ENCODE measurements at regions not wholly inside any gene's neighbourhood (a gene's known extent, or its start where the extent isn't known, plus 50 kb on each side); places are given as distances from the start of the nearest gene placed in this dataset.
"Not testable (repeated sequence)": the region's sequence is repeated elsewhere in the genome, so short reads cannot be mapped to it uniquely, and the experiment has no call there.

DNA sequence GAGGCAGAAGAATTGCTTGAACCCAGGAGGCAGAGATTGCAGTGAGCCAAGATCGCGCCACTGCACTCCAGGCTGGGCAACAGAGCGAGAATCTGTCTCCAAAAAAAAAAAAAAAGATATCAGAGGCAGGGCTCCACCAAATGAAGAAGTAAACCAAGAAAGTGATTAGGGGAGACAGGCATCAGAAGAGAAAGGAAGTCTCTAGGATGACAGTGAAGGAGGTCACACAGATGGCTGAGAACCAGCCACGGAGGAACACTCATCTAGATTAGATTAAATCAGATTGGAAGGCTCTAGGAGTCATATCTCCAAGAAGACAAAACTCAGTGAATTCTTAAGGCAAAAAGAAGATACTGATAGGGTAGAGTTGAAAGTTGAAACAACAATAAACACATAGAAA lies 102.2 kb upstream of the CCDC28A start:
- Histone ChIP-seq H3K9me3 (no peaks in the 10 kb centered on the region), H3K4me1 (no peaks in the 10 kb centered on the region), H3K4me3 (no peak overlapping the region), H3K27me3 (no peaks in the 10 kb centered on the region), H3K36me3 (no peaks in the 10 kb centered on the region), H3K27ac (no peak overlapping the region), H3K4me2 (no peak overlapping the region), H3K9ac (no peak overlapping the region), H4K20me1 (no peaks in the 10 kb centered on the region)
- TF ChIP-seq Cebpa-rat (IDR thresholded peaks at IDR 0.05) = no peak

- Histone ChIP-seq H3K27me3 (no peaks in the 10 kb centered on the region), H4K20me1 (no peaks in the 10 kb centered on the region), H3K9ac (no peak overlapping the region), H3K4me2 (no peak overlapping the region), H3K4me1 (no peaks in the 10 kb centered on the region), H3K9me3 (no peaks in the 10 kb centered on the region), H3K27ac (no peak overlapping the region), H3K36me3 (no peaks in the 10 kb centered on the region), H3K4me3 (no peak overlapping the region)
- no peak for TF ChIP-seq Cebpa-rat (IDR thresholded peaks at IDR 0.05)
Observed at GRCh38 chr6:138673346-138674014, 100.1 kb upstream of the CCDC28A start.

DNA sequence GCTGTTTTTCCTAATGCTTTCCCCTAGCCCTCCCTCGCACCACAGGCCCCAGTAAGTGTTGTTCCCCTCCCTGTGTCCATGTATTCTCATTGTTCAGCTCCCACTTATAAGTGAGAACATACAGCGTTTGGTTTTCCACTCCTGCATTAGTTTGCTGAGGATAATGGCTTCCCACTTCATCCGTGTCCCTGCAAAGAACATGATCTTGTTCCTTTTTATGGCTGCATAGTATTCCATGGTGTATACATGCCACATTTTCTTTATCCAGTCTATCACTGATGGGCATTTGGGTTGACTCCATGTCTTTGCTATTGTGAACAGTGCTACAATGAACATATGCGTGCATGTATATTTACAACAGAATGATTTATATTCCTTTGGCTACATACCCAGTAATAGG lies 99.1 kb upstream of the CCDC28A start:
- H3K4me2 ChIP-seq = not testable (repeated sequence)

DNA sequence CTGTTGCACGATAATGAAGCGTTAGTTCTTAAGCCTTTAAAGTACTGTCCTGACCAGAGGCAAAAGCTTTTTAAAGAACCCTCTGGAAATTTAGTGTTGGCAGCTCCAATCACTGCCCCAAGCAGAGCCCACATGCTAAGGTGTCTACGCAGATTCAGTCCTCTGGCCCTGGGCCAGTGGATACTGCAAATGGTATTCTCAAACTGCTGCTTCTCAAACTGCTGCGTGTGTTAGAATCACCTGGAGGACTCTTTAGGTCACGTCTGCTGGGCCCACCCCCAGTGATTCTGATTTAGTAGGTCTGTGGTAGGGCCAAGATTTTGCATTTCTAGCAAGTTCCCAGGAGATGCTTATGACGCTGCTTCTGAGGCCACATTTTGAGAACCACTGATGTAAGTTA lies 96.0 kb upstream of the CCDC28A start:
- Histone ChIP-seq H4K20me1 (no peaks in the 10 kb centered on the region), H3K9ac (no peak overlapping the region), H3K4me3 (no peak overlapping the region), H3K4me2 (no peak overlapping the region), H3K36me3 (no peaks in the 10 kb centered on the region), H3K27ac (no peak overlapping the region), H3K27me3 (no peaks in the 10 kb centered on the region), H3K9me3 (no peaks in the 10 kb centered on the region), H3K4me1 (no peaks in the 10 kb centered on the region)
- no peak for TF ChIP-seq Cebpa-rat (IDR thresholded peaks at IDR 0.05)

More for the DNA sequence above, 99.1 kb upstream of the CCDC28A start:
- H3K4me1 ChIP-seq, H3K27ac ChIP-seq, H3K9me3 ChIP-seq, H3K36me3 ChIP-seq, H3K9ac ChIP-seq, H4K20me1 ChIP-seq, H3K27me3 ChIP-seq, H3K4me3 ChIP-seq: not testable (repeated sequence)

- Histone ChIP-seq H3K36me3 (no peaks in the 10 kb centered on the region), H3K4me2 (no peak overlapping the region), H4K20me1 (no peaks in the 10 kb centered on the region), H3K27me3 (no peaks in the 10 kb centered on the region), H3K27ac (no peak overlapping the region), H3K4me1 (no peaks in the 10 kb centered on the region), H3K4me3 (no peak overlapping the region), H3K9ac (no peak overlapping the region), H3K9me3 (no peaks in the 10 kb centered on the region)
- no peak for TF ChIP-seq Cebpa-rat (IDR thresholded peaks at IDR 0.05)
Observed at GRCh38 chr6:138678168-138678567, 95.4 kb upstream of the CCDC28A start.

GRCh38 chr6:138680085-138680484 lies 93.5 kb upstream of the CCDC28A start:
- no peaks in the 10 kb centered on the region for H3K9me3 ChIP-seq
- no peaks in the 10 kb centered on the region for H4K20me1 ChIP-seq
- no peak overlapping the region for H3K27ac ChIP-seq
- H3K9ac ChIP-seq = no peak overlapping the region
- no peak overlapping the region for H3K4me3 ChIP-seq
- H3K27me3 ChIP-seq = no peaks in the 10 kb centered on the region
- TF ChIP-seq Cebpa-rat (IDR thresholded peaks at IDR 0.05) = no peak
- H3K4me2 ChIP-seq = no peak overlapping the region
- H3K36me3 ChIP-seq = no peaks in the 10 kb centered on the region
- no peaks in the 10 kb centered on the region for H3K4me1 ChIP-seq

- H4K20me1 ChIP-seq = no peaks in the 10 kb centered on the region
- no peak overlapping the region for H3K4me3 ChIP-seq
- no peaks in the 10 kb centered on the region for H3K9me3 ChIP-seq
- no peak overlapping the region for H3K27ac ChIP-seq
- no peaks in the 10 kb centered on the region for H3K27me3 ChIP-seq
- no peak overlapping the region for H3K4me2 ChIP-seq
- H3K36me3 ChIP-seq = no peaks in the 10 kb centered on the region
- H3K4me1 ChIP-seq = no peaks in the 10 kb centered on the region
- TF ChIP-seq Cebpa-rat (IDR thresholded peaks at IDR 0.05) = no peak
- H3K9ac ChIP-seq = no peak overlapping the region
Observed at GRCh38 chr6:138681627-138682026, 91.9 kb upstream of the CCDC28A start.

GRCh38 chr6:138682704-138683527 lies 90.7 kb upstream of the CCDC28A start:
- H3K4me1 ChIP-seq = no peaks in the 10 kb centered on the region
- H3K9me3 ChIP-seq = no peaks in the 10 kb centered on the region
- H3K27ac ChIP-seq = no peak overlapping the region
- no peaks in the 10 kb centered on the region for H4K20me1 ChIP-seq
- no peak overlapping the region for H3K9ac ChIP-seq
- no peaks in the 10 kb centered on the region for H3K27me3 ChIP-seq
- no peak overlapping the region for H3K4me3 ChIP-seq
- no peak overlapping the region for H3K4me2 ChIP-seq
- no peaks in the 10 kb centered on the region for H3K36me3 ChIP-seq
- no peak for TF ChIP-seq Cebpa-rat (IDR thresholded peaks at IDR 0.05)

- TF ChIP-seq Cebpa-rat (IDR thresholded peaks at IDR 0.05) = no peak
- Histone ChIP-seq H3K4me2 (no peak overlapping the region), H3K9ac (no peak overlapping the region), H3K9me3 (no peaks in the 10 kb centered on the region), H3K4me3 (no peak overlapping the region), H3K27ac (no peak overlapping the region), H3K36me3 (no peaks in the 10 kb centered on the region), H4K20me1 (no peaks in the 10 kb centered on the region), H3K4me1 (no peaks in the 10 kb centered on the region), H3K27me3 (no peaks in the 10 kb centered on the region)
Observed at GRCh38 chr6:138685257-138685656, 88.3 kb upstream of the CCDC28A start.

GRCh38 chr6:138685781-138686180 lies 87.8 kb upstream of the CCDC28A start:
- H3K36me3 ChIP-seq = no peaks in the 10 kb centered on the region
- no peak overlapping the region for H3K27ac ChIP-seq
- no peaks in the 10 kb centered on the region for H4K20me1 ChIP-seq
- no peaks in the 10 kb centered on the region for H3K4me1 ChIP-seq
- no peaks in the 10 kb centered on the region for H3K9me3 ChIP-seq
- no peaks in the 10 kb centered on the region for H3K27me3 ChIP-seq
- no peak overlapping the region for H3K4me2 ChIP-seq
- TF ChIP-seq Cebpa-rat (IDR thresholded peaks at IDR 0.05) = no peak
- H3K9ac ChIP-seq = no peak overlapping the region
- H3K4me3 ChIP-seq = no peak overlapping the region

All from BLaER1 (cell line).